ENCODE measurements at regions not wholly inside any gene's neighbourhood (a gene's known extent, or its start where the extent isn't known, plus 50 kb on each side); places are given as distances from the start of the nearest gene placed in this dataset.

DNA sequence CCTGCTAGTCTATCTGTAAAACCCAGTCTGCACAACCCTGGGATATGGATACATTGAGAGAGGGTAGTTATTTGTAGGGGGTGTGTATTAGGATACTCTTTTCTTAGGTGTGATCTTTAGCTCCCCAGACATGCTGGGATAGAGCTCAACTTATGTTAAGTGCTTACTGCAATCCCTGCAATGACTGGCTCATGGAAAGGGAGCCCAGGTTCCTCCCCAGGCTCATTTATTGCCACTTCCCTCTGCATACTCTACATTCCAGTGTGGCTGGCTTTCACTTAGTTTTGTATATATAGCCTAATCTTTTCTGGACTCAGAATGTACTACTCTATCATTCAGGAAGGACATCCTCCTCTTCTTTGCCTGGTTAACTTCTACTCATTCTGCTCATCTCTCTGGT is 172.0 kb downstream of the SYT10 start:
- no peak for TF ChIP-seq EZH2 (IDR thresholded peaks at IDR 0.05; ENCODE audit: borderline replicate concordance, low read depth, low read length)
- TF ChIP-seq, protein P1, sequence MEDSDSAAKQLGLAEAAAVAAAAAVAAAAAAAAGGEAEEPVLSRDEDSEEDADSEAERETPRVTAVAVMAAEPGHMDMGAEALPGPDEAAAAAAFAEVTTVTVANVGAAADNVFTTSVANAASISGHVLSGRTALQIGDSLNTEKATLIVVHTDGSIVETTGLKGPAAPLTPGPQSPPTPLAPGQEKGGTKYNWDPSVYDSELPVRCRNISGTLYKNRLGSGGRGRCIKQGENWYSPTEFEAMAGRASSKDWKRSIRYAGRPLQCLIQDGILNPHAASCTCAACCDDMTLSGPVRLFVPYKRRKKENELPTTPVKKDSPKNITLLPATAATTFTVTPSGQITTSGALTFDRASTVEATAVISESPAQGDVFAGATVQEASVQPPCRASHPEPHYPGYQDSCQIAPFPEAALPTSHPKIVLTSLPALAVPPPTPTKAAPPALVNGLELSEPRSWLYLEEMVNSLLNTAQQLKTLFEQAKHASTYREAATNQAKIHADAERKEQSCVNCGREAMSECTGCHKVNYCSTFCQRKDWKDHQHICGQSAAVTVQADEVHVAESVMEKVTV (CRISPR knock-in tag; IDR thresholded peaks at IDR 0.05): no peak

Data from K562 (cell line).